CD4-positive, alpha-beta memory T cell (primary cell): ENCODE measurements at regions not wholly inside any gene's neighbourhood (a gene's known extent, or its start where the extent isn't known, plus 50 kb on each side); places are given as distances from the start of the nearest gene placed in this dataset.

Source experiments
- CTCF ChIA-PET: fragments of 350-600 bp; sonication (Branson Sonifier 250); formaldehyde crosslinking; loops from one replicate; lab custom pipeline; 2021; ENCODE audit warnings: inconsistent platforms; ENCODE audit not compliant: partially characterized antibody; lab: Charles Lee
- POLR2A ChIA-PET: fragments of 350-600 bp; sonication (Branson Sonifier 250); formaldehyde crosslinking; loops from one replicate; lab custom pipeline; 2021; ENCODE audit not compliant: partially characterized antibody; lab: Charles Lee
- DNase-seq, 5 donors: peaks; one replicate each; pipeline versions ENCODE4 v3.0.0 to v3.0.0-alpha.2; 2020 to 2022; ENCODE audit warnings: mixed read lengths in 1 of 5
- H3K27ac ChIP-seq: one replicate; pipeline ENCODE4 v1.7.0; 2013; ENCODE audit warnings: low read depth, low read length
- H3K27me3 ChIP-seq: 2 replicates; pipeline ENCODE4 v1.7.0; 2013; ENCODE audit warnings: mild to moderate bottlenecking, low read length, moderate library complexity; ENCODE audit not compliant: insufficient read depth
- H3K36me3 ChIP-seq: 2 replicates; pipeline ENCODE4 v1.7.0; 2013; ENCODE audit warnings: mild to moderate bottlenecking, low read length, moderate library complexity; ENCODE audit not compliant: insufficient read depth
- H3K4me1 ChIP-seq: 2 replicates; pipeline ENCODE4 v1.7.0; 2013; ENCODE audit warnings: mild to moderate bottlenecking, low read length, moderate library complexity; ENCODE audit not compliant: insufficient read depth
- H3K4me3 ChIP-seq, 2 donors: one replicate each; pipeline ENCODE4 v1.7.0; 2013; ENCODE audit warnings: low read length in 2 of 2, mild to moderate bottlenecking in 1 of 2
- H3K9me3 ChIP-seq, 2 donors: one replicate each; pipeline ENCODE4 v1.7.0; 2013; ENCODE audit warnings: low read length in 2 of 2, control low read depth in 1 of 2; ENCODE audit not compliant: control insufficient read depth in 1 of 2
- H3K27ac Mint-ChIP-seq, 7 donors: one replicate each; pipeline ENCODE4 v1.8.0; 2020 to 2021; ENCODE audit warnings: mixed read lengths in 7 of 7, mild to moderate bottlenecking in 6 of 7, inconsistent platforms in 3 of 7, moderate library complexity in 3 of 7
- H3K27me3 Mint-ChIP-seq, 2 donors: one replicate each; pipeline ENCODE4 v1.8.0; 2020 to 2021; ENCODE audit warnings: mixed read lengths in 2 of 2
- H3K36me3 Mint-ChIP-seq, 2 donors: one replicate each; pipeline ENCODE4 v1.8.0; 2020 to 2021; ENCODE audit warnings: mixed read lengths in 2 of 2, inconsistent platforms in 1 of 2, mild to moderate bottlenecking in 1 of 2
- H3K4me1 Mint-ChIP-seq, 4 donors: one replicate each; pipeline ENCODE4 v1.8.0; 2020 to 2021; ENCODE audit warnings: mixed read lengths in 4 of 4, mild to moderate bottlenecking in 1 of 4
- H3K4me3 Mint-ChIP-seq, 8 donors: one replicate each; pipeline ENCODE4 v1.8.0; 2020 to 2021; ENCODE audit warnings: mixed read lengths in 8 of 8, mild to moderate bottlenecking in 7 of 8, moderate library complexity in 6 of 8, inconsistent platforms in 3 of 8
- H3K9me3 Mint-ChIP-seq, 8 donors: one replicate each; pipeline ENCODE4 v1.8.0; 2020 to 2021; ENCODE audit warnings: mixed read lengths in 8 of 8, mild to moderate bottlenecking in 5 of 8, inconsistent platforms in 3 of 8, moderate library complexity in 1 of 8
- intact Hi-C: fragments of 100-400 bp; cut with micrococcal nuclease; formaldehyde crosslinking; loops from one replicate; pipeline ENCODE4 v1.15.1; 2023

DNA sequence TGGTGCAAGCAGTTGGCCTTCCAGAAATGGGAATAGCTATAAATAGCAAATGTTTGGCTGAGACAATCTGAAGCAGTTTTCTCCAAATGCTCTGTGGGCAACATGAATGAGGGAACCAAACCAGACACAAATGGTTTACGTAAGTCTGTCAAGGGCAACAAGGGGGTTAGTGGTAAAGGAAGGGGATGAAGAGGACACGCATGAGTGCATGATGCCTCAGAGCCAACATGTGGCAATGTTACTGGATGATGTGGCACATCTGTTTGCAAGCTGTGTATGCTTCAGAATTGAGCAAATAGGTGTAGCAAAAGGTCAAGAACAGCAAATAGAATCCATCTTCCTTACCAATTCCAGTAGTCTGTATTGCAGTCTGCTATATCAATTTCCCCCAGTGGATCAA is 76.3 kb upstream of the LMO4 start:
- no peaks in the 10 kb centered on the region for H3K36me3 ChIP-seq
- ChIA-PET CTCF (no interaction called here), POLR2A (no interaction called here)
- no peaks in the 10 kb centered on the region for H3K4me1 ChIP-seq
- no peaks in the 10 kb centered on the region for H3K9me3 ChIP-seq
- H3K4me3 ChIP-seq = no peak overlapping the region
- H3K27me3 ChIP-seq = no peaks in the 10 kb centered on the region
- no peak overlapping the region for H3K27ac Mint-ChIP-seq
- H3K9me3 Mint-ChIP-seq = peaks cover 0 to 10% (median 2%) of the 10 kb centered on the region in 8 donors
- H3K27me3 Mint-ChIP-seq = peaks cover 8 to 10% of the 10 kb centered on the region in 2 donors
- intact Hi-C loops = no loop called here
- no peaks in the 10 kb centered on the region for H3K36me3 Mint-ChIP-seq
- H3K4me1 Mint-ChIP-seq = no peaks in the 10 kb centered on the region
- no peak for DNase-seq
- no peak overlapping the region for H3K4me3 Mint-ChIP-seq
- no peak overlapping the region for H3K27ac ChIP-seq

DNA sequence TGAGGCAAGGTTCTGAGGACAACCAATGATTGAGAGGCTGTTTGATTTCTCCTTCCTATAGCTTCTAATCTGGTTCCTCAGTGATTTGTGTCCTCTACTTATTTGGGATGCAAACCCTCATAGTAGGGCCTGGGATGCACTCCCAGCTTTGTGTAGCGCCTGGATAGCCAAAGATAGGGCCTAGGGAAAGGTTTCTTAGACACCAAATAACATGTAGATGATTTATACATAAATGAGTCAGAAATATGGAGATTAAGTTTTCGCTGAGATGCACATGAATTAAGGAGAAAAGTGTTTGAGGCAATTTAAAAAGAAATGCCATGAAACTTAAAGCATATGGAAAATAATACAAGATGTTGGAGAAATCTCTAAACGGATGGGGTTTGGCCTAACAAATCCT is 66.0 kb upstream of the LMO4 start:
- H3K4me1 ChIP-seq = no peaks in the 10 kb centered on the region
- no peaks in the 10 kb centered on the region for H3K9me3 ChIP-seq
- peaks cover 11 to 16% of the 10 kb centered on the region in 2 donors for H3K27me3 Mint-ChIP-seq
- no peak overlapping the region for H3K4me3 ChIP-seq
- intact Hi-C loops = no loop called here
- CTCF ChIA-PET = no interaction called here
- no peak overlapping the region for H3K27ac ChIP-seq
- H3K36me3 ChIP-seq = no peaks in the 10 kb centered on the region
- peaks cover 0 to 4% (median 0%) of the 10 kb centered on the region in 8 donors for H3K9me3 Mint-ChIP-seq
- H3K27ac Mint-ChIP-seq = no peak overlapping the region
- H3K36me3 Mint-ChIP-seq = no peaks in the 10 kb centered on the region
- no peaks in the 10 kb centered on the region for H3K4me1 Mint-ChIP-seq
- no peak overlapping the region for H3K4me3 Mint-ChIP-seq
- no peaks in the 10 kb centered on the region for H3K27me3 ChIP-seq
- POLR2A ChIA-PET = no interaction called here
- no peak for DNase-seq

DNA sequence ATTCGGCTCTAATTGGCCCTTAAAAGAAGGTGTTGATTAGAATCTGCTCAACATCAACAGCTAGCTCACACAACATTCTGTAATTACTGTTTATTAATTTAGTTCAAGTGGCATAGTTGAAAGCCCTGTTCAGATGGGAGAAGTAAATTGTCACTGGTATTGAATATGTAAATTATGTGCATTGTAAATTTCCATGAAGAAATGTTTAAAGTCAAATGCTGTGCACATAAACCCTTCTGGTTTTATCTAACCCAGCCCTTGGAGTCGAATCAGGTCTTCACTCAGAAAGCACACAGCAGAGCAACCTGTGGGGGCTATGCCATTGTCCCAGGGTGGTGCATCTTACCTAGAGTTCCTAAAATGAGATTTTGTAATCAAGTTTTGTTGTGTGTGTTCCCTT is 65.4 kb upstream of the LMO4 start:
- DNase-seq = no peak
- ChIA-PET POLR2A (no interaction called here), CTCF (no interaction called here)
- Mint-ChIP-seq H3K27me3 (peaks cover 13 to 15% of the 10 kb centered on the region in 2 donors), H3K9me3 (peaks cover 0 to 4% (median 0%) of the 10 kb centered on the region in 8 donors), H3K4me3 (no peak overlapping the region), H3K27ac (no peak overlapping the region), H3K4me1 (no peaks in the 10 kb centered on the region), H3K36me3 (no peaks in the 10 kb centered on the region)
- Histone ChIP-seq H3K9me3 (no peaks in the 10 kb centered on the region), H3K27ac (no peak overlapping the region), H3K36me3 (no peaks in the 10 kb centered on the region), H3K4me1 (no peaks in the 10 kb centered on the region), H3K27me3 (no peaks in the 10 kb centered on the region), H3K4me3 (no peak overlapping the region)
- intact Hi-C loops = no loop called here

DNA sequence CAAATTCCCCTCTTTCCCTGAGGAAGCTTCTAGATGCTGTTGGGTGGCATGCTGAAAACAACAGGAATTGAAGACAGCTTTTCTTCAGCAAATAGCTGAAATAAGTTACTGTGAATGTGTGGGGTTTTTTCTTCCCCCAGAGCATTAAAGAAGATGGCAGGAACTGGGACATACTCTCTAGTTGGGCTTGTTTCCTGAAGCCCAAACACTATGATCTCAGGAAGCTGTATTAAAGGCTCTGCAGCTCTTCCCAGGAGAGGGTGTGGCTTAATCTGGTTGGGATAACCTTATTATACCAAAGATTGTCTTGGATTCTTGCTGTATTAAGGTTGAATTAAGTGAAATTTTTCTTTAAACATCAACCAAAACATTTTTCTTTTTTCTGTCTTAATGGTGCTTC is 64.9 kb upstream of the LMO4 start:
- H3K9me3 ChIP-seq = no peaks in the 10 kb centered on the region
- intact Hi-C loops = no loop called here
- peaks cover 13% of the 10 kb centered on the region in 2 donors for H3K27me3 Mint-ChIP-seq
- H3K36me3 Mint-ChIP-seq = no peaks in the 10 kb centered on the region
- no peaks in the 10 kb centered on the region for H3K4me1 ChIP-seq
- H3K27me3 ChIP-seq = no peaks in the 10 kb centered on the region
- H3K27ac Mint-ChIP-seq = no peak overlapping the region
- H3K27ac ChIP-seq = no peak overlapping the region
- ChIA-PET POLR2A (no interaction called here), CTCF (no interaction called here)
- no peaks in the 10 kb centered on the region for H3K4me1 Mint-ChIP-seq
- no peak for DNase-seq
- H3K9me3 Mint-ChIP-seq = peaks cover 0 to 3% (median 0%) of the 10 kb centered on the region in 8 donors
- no peak overlapping the region for H3K4me3 Mint-ChIP-seq
- no peak overlapping the region for H3K4me3 ChIP-seq
- H3K36me3 ChIP-seq = no peaks in the 10 kb centered on the region

DNA sequence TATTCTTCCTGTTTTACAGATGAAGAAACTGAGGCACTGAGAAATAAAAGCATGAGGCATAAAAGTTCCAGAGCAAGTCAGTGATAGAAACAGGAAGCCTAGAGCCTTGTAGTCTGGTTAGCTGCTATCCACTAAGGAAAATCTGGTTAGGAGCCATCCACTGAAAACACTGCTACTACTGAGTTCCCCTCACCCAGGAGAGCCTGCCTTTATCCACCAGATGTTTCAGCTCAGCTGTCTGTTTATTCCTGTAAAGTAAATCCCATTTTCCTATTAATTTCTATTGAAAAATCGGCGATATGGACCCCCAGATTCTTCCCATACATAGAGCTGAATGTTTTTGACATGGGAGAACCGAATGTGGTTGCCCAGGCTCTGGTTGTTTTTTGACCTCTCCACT is 63.7 kb upstream of the LMO4 start:
- ChIA-PET POLR2A (no interaction called here), CTCF (no interaction called here)
- Histone ChIP-seq H3K27me3 (no peaks in the 10 kb centered on the region), H3K4me1 (no peaks in the 10 kb centered on the region), H3K9me3 (no peaks in the 10 kb centered on the region), H3K27ac (no peak overlapping the region), H3K4me3 (no peak overlapping the region), H3K36me3 (no peaks in the 10 kb centered on the region)
- DNase-seq = no peak
- H3K4me1 Mint-ChIP-seq = no peaks in the 10 kb centered on the region
- peaks cover 0 to 2% (median 0%) of the 10 kb centered on the region in 8 donors for H3K9me3 Mint-ChIP-seq
- no peak overlapping the region for H3K27ac Mint-ChIP-seq
- no peaks in the 10 kb centered on the region for H3K36me3 Mint-ChIP-seq
- no peak overlapping the region for H3K4me3 Mint-ChIP-seq
- peaks cover 11 to 12% of the 10 kb centered on the region in 2 donors for H3K27me3 Mint-ChIP-seq
- intact Hi-C loops = no loop called here

DNA sequence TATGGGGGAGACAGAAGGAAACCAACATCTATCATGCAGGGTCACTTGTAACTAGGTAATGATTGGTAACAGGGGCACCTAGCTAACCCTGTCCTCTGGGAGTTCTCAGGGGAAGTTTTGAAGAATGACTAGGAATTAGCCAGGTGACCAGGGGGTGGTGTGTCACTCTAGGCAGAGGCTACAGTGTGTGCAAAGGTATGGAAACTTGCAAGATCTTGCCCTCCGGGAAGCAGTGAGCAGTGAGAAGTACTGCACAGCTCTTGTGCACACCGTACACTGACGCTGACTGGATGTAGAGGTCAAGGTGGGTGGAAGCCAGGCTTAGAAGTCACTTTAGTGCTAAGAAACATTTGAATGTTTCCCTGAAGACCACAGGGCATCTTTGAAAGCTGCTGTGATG is 62.9 kb upstream of the LMO4 start:
- Histone ChIP-seq H3K9me3 (no peaks in the 10 kb centered on the region), H3K4me1 (no peaks in the 10 kb centered on the region), H3K27ac (no peak overlapping the region), H3K36me3 (no peaks in the 10 kb centered on the region), H3K27me3 (no peaks in the 10 kb centered on the region), H3K4me3 (no peak overlapping the region)
- Mint-ChIP-seq H3K27me3 (peaks cover 11 to 15% of the 10 kb centered on the region in 2 donors), H3K9me3 (peaks cover 0 to 2% (median 0%) of the 10 kb centered on the region in 8 donors), H3K27ac (no peak overlapping the region), H3K36me3 (no peaks in the 10 kb centered on the region), H3K4me3 (no peak overlapping the region), H3K4me1 (no peaks in the 10 kb centered on the region)
- ChIA-PET CTCF (no interaction called here), POLR2A (no interaction called here)
- DNase-seq = no peak
- intact Hi-C loops = no loop called here

DNA sequence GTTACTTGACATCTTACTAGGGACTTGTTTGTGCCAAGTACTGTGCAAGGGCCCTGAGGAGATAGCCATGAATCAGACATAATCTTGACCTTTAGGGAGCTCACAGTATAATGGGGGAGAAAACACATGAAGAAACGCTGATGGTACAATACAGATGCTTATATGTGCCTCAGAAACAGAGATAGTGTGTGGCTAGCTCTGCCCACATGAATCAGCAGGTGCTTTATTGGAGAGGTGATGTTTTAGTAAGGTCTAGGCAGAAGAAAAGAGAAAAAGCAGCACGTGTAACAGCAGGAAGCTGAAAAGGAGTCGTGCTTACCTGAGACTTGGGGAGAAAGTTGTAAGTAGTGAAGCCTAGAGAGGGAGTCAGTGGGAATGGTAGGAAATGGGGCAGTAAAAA is 60.6 kb upstream of the LMO4 start:
- Histone ChIP-seq H3K27me3 (no peaks in the 10 kb centered on the region), H3K9me3 (no peaks in the 10 kb centered on the region), H3K4me1 (no peaks in the 10 kb centered on the region), H3K36me3 (no peaks in the 10 kb centered on the region), H3K4me3 (no peak overlapping the region), H3K27ac (no peak overlapping the region)
- CTCF ChIA-PET = no interaction called here
- POLR2A ChIA-PET = no interaction called here
- Mint-ChIP-seq H3K27ac (no peak overlapping the region), H3K36me3 (no peaks in the 10 kb centered on the region), H3K4me3 (no peak overlapping the region), H3K9me3 (peaks cover 0 to 2% (median 0%) of the 10 kb centered on the region in 8 donors), H3K27me3 (peaks cover 9 to 15% of the 10 kb centered on the region in 2 donors), H3K4me1 (no peaks in the 10 kb centered on the region)
- DNase-seq = no peak
- intact Hi-C loops = no loop called here

DNA sequence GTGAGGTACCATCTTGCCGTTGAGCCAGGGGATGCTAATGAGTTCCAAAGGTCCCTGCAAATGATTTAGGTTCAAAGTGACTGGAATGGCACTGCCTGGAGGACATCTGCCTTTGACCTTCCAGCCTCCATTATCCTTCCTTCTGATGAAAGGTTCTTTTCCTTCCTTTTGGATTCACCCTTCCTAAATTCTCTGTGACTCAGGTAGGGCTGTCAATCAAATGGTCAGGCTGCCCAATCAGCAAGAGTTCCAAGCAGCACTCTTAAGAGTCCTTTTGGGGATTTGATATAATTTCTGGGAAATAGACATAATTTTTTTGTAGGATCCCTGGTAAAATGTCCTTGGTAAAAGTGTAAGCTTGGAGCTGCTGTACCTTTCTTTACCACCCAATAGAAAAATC is 58.8 kb upstream of the LMO4 start:
- no peaks in the 10 kb centered on the region for H3K36me3 ChIP-seq
- intact Hi-C loops = no loop called here
- Mint-ChIP-seq H3K27ac (no peak overlapping the region), H3K4me1 (no peaks in the 10 kb centered on the region), H3K36me3 (no peaks in the 10 kb centered on the region), H3K4me3 (no peak overlapping the region), H3K27me3 (peaks cover 9 to 17% of the 10 kb centered on the region in 2 donors), H3K9me3 (peaks cover 0 to 2% (median 0%) of the 10 kb centered on the region in 8 donors)
- no peak overlapping the region for H3K4me3 ChIP-seq
- no peaks in the 10 kb centered on the region for H3K4me1 ChIP-seq
- no peaks in the 10 kb centered on the region for H3K9me3 ChIP-seq
- no peaks in the 10 kb centered on the region for H3K27me3 ChIP-seq
- POLR2A ChIA-PET = no interaction called here
- no peak for DNase-seq
- CTCF ChIA-PET = no interaction called here
- H3K27ac ChIP-seq = no peak overlapping the region
